ENCODE measurements at regions not wholly inside any gene's neighbourhood (a gene's known extent, or its start where the extent isn't known, plus 50 kb on each side); places are given as distances from the start of the nearest gene placed in this dataset.

- DNase-seq (ENCODE audit: low read depth) (peak; percentile 68), FAIRE-seq (no peak)
- Histone ChIP-seq H3K36me3 (ENCODE audit: control insufficient read depth, insufficient read depth, low read length) (no peaks in the 10 kb centered on the region), H3K4me3 (ENCODE audit: low read depth, low read length) (no peak overlapping the region), H3K27me3 (ENCODE audit: control insufficient read depth, insufficient read depth, low read length) (no peaks in the 10 kb centered on the region)
- TF ChIP-seq CTCF (IDR thresholded peaks at IDR 0.05; ENCODE audit: insufficient read depth, low read length, severe bottlenecking), result no peak
Observed at GRCh38 chr1:59128239-59128736, 168.6 kb upstream of the FGGY start.

- TF ChIP-seq CTCF (IDR thresholded peaks at IDR 0.05; ENCODE audit: insufficient read depth, low read length, severe bottlenecking), result no peak
- Histone ChIP-seq H3K27me3 (ENCODE audit: control insufficient read depth, insufficient read depth, low read length) (no peaks in the 10 kb centered on the region), H3K4me3 (ENCODE audit: low read depth, low read length) (no peak overlapping the region), H3K36me3 (ENCODE audit: control insufficient read depth, insufficient read depth, low read length) (no peaks in the 10 kb centered on the region)
- no peak for FAIRE-seq
- peak; percentile 33 for DNase-seq (ENCODE audit: low read depth)
Observed at GRCh38 chr1:59128784-59129227, 168.1 kb upstream of the FGGY start.

GRCh38 chr1:59132295-59132694 lies 164.6 kb upstream of the FGGY start:
- FAIRE-seq, result no peak

GRCh38 chr1:59133997-59134396 lies 162.9 kb upstream of the FGGY start:
- DNase-seq (ENCODE audit: low read depth) (no peak), FAIRE-seq (no peak)
- H3K4me3 ChIP-seq (ENCODE audit: low read depth, low read length), result no peak overlapping the region
- H3K27me3 ChIP-seq (ENCODE audit: control insufficient read depth, insufficient read depth, low read length), result no peaks in the 10 kb centered on the region
- no peak for TF ChIP-seq CTCF (IDR thresholded peaks at IDR 0.05; ENCODE audit: insufficient read depth, low read length, severe bottlenecking)
- no peaks in the 10 kb centered on the region for H3K36me3 ChIP-seq (ENCODE audit: control insufficient read depth, insufficient read depth, low read length)

More at GRCh38 chr1:59132295-59132694, 164.6 kb upstream of the FGGY start:
- TF ChIP-seq CTCF (IDR thresholded peaks at IDR 0.05; ENCODE audit: insufficient read depth, low read length, severe bottlenecking), result no peak
- no peaks in the 10 kb centered on the region for H3K36me3 ChIP-seq (ENCODE audit: control insufficient read depth, insufficient read depth, low read length)
- H3K27me3 ChIP-seq (ENCODE audit: control insufficient read depth, insufficient read depth, low read length), result no peaks in the 10 kb centered on the region
- no peak for DNase-seq (ENCODE audit: low read depth)
- H3K4me3 ChIP-seq (ENCODE audit: low read depth, low read length), result no peak overlapping the region

GRCh38 chr1:59135761-59136255 lies 161.1 kb upstream of the FGGY start:
- H3K4me3 ChIP-seq (ENCODE audit: low read depth, low read length), result no peak overlapping the region
- FAIRE-seq (no peak), DNase-seq (ENCODE audit: low read depth) (no peak)
- H3K36me3 ChIP-seq (ENCODE audit: control insufficient read depth, insufficient read depth, low read length), result no peaks in the 10 kb centered on the region
- H3K27me3 ChIP-seq (ENCODE audit: control insufficient read depth, insufficient read depth, low read length), result no peaks in the 10 kb centered on the region
- no peak for TF ChIP-seq CTCF (IDR thresholded peaks at IDR 0.05; ENCODE audit: insufficient read depth, low read length, severe bottlenecking)
